GM12874 (cell line): ENCODE measurements at regions not wholly inside any gene's neighbourhood (a gene's known extent, or its start where the extent isn't known, plus 50 kb on each side); places are given as distances from the start of the nearest gene placed in this dataset.

Source experiments
- CTCF ChIP-seq: IDR thresholded peaks from 2 replicates; pipeline ENCODE4 v1.5.1; 2011; ENCODE audit warnings: low read depth, mild to moderate bottlenecking, control low read depth, low read length, moderate library complexity; ENCODE audit not compliant: insufficient read depth

DNA sequence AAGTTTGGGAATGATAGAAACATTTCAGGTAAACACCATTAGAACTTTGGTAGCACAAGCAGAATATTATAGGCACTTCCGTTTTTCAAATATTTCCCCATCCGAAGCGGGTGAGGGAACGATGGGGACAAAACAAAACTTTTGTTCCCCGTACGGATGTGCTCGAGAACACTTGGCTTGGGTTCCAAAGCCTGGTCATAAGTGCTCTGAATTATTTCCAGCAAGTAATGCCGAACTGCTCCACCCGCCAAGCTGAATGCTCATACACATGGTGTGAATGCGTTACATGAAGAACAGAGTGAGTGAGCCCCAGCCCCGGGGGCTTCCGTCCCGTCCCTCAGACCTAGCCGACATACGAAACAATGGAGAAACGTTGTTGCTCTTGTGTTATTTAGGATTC, 438.2 kb upstream of the ARRDC4 start:
- no peak for TF ChIP-seq CTCF

DNA sequence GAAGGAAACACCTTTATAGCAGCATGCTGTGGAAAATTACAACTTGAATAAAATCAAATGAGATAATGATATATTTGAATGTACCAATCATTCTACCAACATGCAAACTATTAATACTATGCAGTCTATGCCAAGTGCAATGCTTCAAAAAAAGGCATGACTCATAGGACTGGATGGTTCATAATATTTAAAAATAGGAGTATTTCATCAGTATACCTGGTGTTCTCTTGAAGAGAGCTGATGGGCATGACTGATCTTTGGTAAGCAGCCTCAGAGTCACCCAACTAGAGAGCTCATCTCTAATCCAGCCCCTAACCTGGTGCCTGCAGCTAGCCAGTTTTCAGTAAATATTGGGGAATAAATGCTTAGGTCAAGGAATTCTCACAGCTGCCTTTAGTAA, 434.7 kb upstream of the ARRDC4 start:
- no peak for TF ChIP-seq CTCF

DNA sequence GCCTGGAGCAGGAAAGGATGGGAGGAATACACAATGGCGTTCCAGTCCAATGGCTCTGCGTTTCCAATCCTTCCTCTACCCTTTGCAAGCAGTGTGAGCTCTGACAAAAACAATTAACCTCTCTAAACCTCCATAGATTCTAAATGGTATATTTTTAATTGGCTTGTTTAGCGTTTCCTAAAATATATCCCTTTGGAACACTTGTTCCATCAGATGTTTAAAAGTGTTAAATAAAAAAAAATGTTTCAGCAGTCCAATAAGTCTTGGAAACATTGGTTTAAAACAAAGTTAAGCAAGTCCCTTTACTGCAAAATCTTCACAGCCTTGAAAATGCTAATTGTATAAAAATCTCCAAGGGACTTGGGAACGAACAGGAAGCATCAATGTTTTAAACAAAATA, 432.3 kb upstream of the ARRDC4 start:
- TF ChIP-seq CTCF, result no peak

- no peak for TF ChIP-seq CTCF
Measured at GRCh38 chr15:97545799-97546198, 414.7 kb upstream of the ARRDC4 start.

GRCh38 chr15:97547381-97547780, 413.1 kb upstream of the ARRDC4 start:
- TF ChIP-seq CTCF, result no peak

GRCh38 chr15:97561529-97561928, 399.0 kb upstream of the ARRDC4 start:
- TF ChIP-seq CTCF, result no peak

DNA sequence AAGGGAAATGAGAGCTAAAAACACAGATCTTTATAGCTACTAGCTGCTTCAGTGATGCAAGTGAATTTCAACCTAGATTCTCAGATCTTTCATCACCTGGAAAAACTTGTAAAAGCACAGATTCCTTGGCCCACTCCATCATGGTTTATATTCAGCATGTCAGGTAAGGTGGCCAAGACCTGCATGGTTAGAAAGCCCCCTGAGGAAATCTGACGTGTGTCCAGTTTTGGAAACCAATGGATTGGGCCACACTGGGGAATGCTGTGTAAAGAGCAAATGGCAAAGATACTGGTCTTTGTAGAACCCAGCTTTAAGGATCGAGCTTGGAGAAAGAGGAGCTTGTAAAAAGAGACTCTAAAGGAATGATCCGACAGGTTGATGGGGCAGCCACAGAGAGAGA, 397.0 kb upstream of the ARRDC4 start:
- no peak for TF ChIP-seq CTCF

DNA sequence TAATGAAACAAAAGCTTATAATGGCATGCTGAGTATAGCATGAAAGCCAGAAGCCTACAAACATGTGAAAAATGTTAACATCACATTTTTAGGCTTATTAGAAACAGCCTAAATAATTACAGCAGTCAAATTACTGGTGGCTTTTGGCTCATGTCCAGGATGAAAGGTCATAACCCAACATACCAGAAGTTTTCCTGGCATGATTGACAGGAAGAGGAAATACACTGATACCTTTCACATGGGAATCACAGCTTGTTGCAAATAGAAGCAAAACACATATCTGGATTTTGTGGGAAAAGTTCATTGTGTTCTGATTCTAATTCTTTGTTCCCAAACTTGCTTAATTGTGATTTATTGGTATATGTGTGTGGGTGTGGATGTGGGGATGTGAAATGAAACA, 393.5 kb upstream of the ARRDC4 start:
- TF ChIP-seq CTCF, result no peak
